CD4-positive, alpha-beta memory T cell (primary cell): ENCODE measurements at regions not wholly inside any gene's neighbourhood (a gene's known extent, or its start where the extent isn't known, plus 50 kb on each side); places are given as distances from the start of the nearest gene placed in this dataset.

Experiments used
- CTCF ChIA-PET: fragments of 350-600 bp; sonication (Branson Sonifier 250); formaldehyde crosslinking; loops from one replicate; lab custom pipeline; 2021; ENCODE audit warnings: inconsistent platforms; ENCODE audit not compliant: partially characterized antibody; lab: Charles Lee
- POLR2A ChIA-PET: fragments of 350-600 bp; sonication (Branson Sonifier 250); formaldehyde crosslinking; loops from one replicate; lab custom pipeline; 2021; ENCODE audit not compliant: partially characterized antibody; lab: Charles Lee
- DNase-seq, 5 donors: peaks; one replicate each; pipeline versions ENCODE4 v3.0.0 to v3.0.0-alpha.2; 2020 to 2022; ENCODE audit warnings: mixed read lengths in 1 of 5
- H3K27ac ChIP-seq: one replicate; pipeline ENCODE4 v1.7.0; 2013; ENCODE audit warnings: low read depth, low read length
- H3K27me3 ChIP-seq: 2 replicates; pipeline ENCODE4 v1.7.0; 2013; ENCODE audit warnings: mild to moderate bottlenecking, low read length, moderate library complexity; ENCODE audit not compliant: insufficient read depth
- H3K36me3 ChIP-seq: 2 replicates; pipeline ENCODE4 v1.7.0; 2013; ENCODE audit warnings: mild to moderate bottlenecking, low read length, moderate library complexity; ENCODE audit not compliant: insufficient read depth
- H3K4me1 ChIP-seq: 2 replicates; pipeline ENCODE4 v1.7.0; 2013; ENCODE audit warnings: mild to moderate bottlenecking, low read length, moderate library complexity; ENCODE audit not compliant: insufficient read depth
- H3K4me3 ChIP-seq, 2 donors: one replicate each; pipeline ENCODE4 v1.7.0; 2013; ENCODE audit warnings: low read length in 2 of 2, mild to moderate bottlenecking in 1 of 2
- H3K9me3 ChIP-seq, 2 donors: one replicate each; pipeline ENCODE4 v1.7.0; 2013; ENCODE audit warnings: low read length in 2 of 2, control low read depth in 1 of 2; ENCODE audit not compliant: control insufficient read depth in 1 of 2
- H3K27ac Mint-ChIP-seq, 7 donors: one replicate each; pipeline ENCODE4 v1.8.0; 2020 to 2021; ENCODE audit warnings: mixed read lengths in 7 of 7, mild to moderate bottlenecking in 6 of 7, inconsistent platforms in 3 of 7, moderate library complexity in 3 of 7
- H3K27me3 Mint-ChIP-seq, 2 donors: one replicate each; pipeline ENCODE4 v1.8.0; 2020 to 2021; ENCODE audit warnings: mixed read lengths in 2 of 2
- H3K36me3 Mint-ChIP-seq, 2 donors: one replicate each; pipeline ENCODE4 v1.8.0; 2020 to 2021; ENCODE audit warnings: mixed read lengths in 2 of 2, inconsistent platforms in 1 of 2, mild to moderate bottlenecking in 1 of 2
- H3K4me1 Mint-ChIP-seq, 4 donors: one replicate each; pipeline ENCODE4 v1.8.0; 2020 to 2021; ENCODE audit warnings: mixed read lengths in 4 of 4, mild to moderate bottlenecking in 1 of 4
- H3K4me3 Mint-ChIP-seq, 8 donors: one replicate each; pipeline ENCODE4 v1.8.0; 2020 to 2021; ENCODE audit warnings: mixed read lengths in 8 of 8, mild to moderate bottlenecking in 7 of 8, moderate library complexity in 6 of 8, inconsistent platforms in 3 of 8
- H3K9me3 Mint-ChIP-seq, 8 donors: one replicate each; pipeline ENCODE4 v1.8.0; 2020 to 2021; ENCODE audit warnings: mixed read lengths in 8 of 8, mild to moderate bottlenecking in 5 of 8, inconsistent platforms in 3 of 8, moderate library complexity in 1 of 8
- intact Hi-C: fragments of 100-400 bp; cut with micrococcal nuclease; formaldehyde crosslinking; loops from one replicate; pipeline ENCODE4 v1.15.1; 2023

DNA sequence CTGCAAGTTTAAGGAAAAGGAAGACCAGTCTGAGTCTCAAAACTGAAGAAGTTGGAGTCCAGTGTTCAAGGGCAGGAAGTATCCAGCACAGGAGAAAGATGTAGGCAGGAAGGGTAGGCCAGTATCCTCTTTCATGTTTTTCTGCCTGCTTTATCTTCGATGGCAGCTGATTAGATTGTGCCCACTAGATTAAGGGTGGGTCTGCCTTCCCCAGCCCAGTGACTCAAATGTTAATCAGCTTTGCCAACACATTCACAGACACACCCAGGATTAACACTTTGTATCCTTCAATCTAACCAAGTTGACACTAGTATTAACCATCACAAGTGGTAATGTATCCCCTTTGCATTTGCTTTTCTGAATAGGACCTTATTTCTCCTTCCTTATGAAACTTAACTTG lies 535.9 kb upstream of the FTMT start:
- Mint-ChIP-seq H3K4me3 (no peak overlapping the region), H3K27me3 (no peaks in the 10 kb centered on the region), H3K9me3 (peaks cover 0 to 33% (median 13%) of the 10 kb centered on the region in 8 donors), H3K36me3 (no peaks in the 10 kb centered on the region), H3K4me1 (no peaks in the 10 kb centered on the region), H3K27ac (no peak overlapping the region)
- H3K27ac ChIP-seq, result no peak overlapping the region
- intact Hi-C loops, result no loop called here
- no peaks in the 10 kb centered on the region for H3K4me1 ChIP-seq
- no peak overlapping the region for H3K4me3 ChIP-seq
- no peaks in the 10 kb centered on the region for H3K36me3 ChIP-seq
- ChIA-PET POLR2A (no interaction called here), CTCF (no interaction called here)
- H3K9me3 ChIP-seq, result no peaks in the 10 kb centered on the region
- H3K27me3 ChIP-seq, result no peaks in the 10 kb centered on the region
- DNase-seq, result no peak

DNA sequence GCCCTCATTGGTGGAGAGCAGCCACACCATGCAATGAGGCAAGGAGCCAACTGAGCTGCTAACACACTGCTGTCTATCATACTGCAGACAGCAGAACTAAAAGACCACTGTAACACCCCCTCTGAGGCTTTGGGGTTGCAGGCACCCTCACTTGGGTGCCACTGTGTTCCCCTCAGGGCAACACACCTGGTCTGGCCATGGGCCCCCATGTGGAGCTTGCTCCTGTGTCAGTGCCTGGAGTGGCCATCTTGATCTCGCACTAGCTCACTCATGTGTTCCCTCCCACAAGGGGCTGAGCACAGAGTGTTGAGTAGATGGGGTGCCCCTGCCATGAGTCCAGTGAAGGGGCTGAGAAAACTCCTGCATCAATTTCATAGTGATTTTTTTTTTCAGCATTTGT lies 532.4 kb upstream of the FTMT start:
- Histone ChIP-seq H3K36me3 (no peaks in the 10 kb centered on the region), H3K9me3 (no peaks in the 10 kb centered on the region), H3K4me3 (no peak overlapping the region), H3K4me1 (no peaks in the 10 kb centered on the region), H3K27ac (no peak overlapping the region), H3K27me3 (no peaks in the 10 kb centered on the region)
- H3K4me3 Mint-ChIP-seq, result no peak overlapping the region
- H3K36me3 Mint-ChIP-seq, result no peaks in the 10 kb centered on the region
- H3K9me3 Mint-ChIP-seq, result peaks cover 0 to 28% (median 9%) of the 10 kb centered on the region in 8 donors
- ChIA-PET POLR2A (no interaction called here), CTCF (no interaction called here)
- no peaks in the 10 kb centered on the region for H3K4me1 Mint-ChIP-seq
- no peaks in the 10 kb centered on the region for H3K27me3 Mint-ChIP-seq
- no peak overlapping the region for H3K27ac Mint-ChIP-seq
- no peak for DNase-seq
- intact Hi-C loops, result no loop called here

DNA sequence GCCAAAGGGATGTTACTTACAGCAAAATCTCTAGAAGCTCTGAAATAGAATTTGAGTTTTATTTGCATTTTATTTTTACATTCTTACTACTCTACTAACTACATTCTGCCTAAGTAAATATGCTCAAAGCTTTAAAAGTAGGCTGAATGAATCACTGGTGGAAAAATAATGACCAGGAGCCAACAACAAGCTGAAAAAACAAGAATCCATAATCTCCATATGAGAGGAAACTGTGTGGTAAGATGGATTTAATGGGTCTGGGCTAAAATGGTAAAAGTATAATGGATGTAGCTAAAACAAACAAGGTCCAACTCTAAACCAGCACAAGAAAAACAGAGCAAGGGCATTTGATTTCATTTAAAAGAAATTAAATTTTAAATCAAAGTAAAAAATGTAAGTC lies 525.8 kb upstream of the FTMT start:
- ChIA-PET POLR2A (no interaction called here), CTCF (no interaction called here)
- no peaks in the 10 kb centered on the region for H3K4me1 ChIP-seq
- Mint-ChIP-seq H3K4me1 (no peaks in the 10 kb centered on the region), H3K27ac (no peak overlapping the region), H3K9me3 (peaks cover 0 to 7% (median 4%) of the 10 kb centered on the region in 8 donors), H3K4me3 (no peak overlapping the region), H3K36me3 (no peaks in the 10 kb centered on the region), H3K27me3 (no peaks in the 10 kb centered on the region)
- intact Hi-C loops, result no loop called here
- no peaks in the 10 kb centered on the region for H3K27me3 ChIP-seq
- no peak overlapping the region for H3K4me3 ChIP-seq
- H3K9me3 ChIP-seq, result no peaks in the 10 kb centered on the region
- no peak for DNase-seq
- H3K36me3 ChIP-seq, result no peaks in the 10 kb centered on the region
- H3K27ac ChIP-seq, result no peak overlapping the region

DNA sequence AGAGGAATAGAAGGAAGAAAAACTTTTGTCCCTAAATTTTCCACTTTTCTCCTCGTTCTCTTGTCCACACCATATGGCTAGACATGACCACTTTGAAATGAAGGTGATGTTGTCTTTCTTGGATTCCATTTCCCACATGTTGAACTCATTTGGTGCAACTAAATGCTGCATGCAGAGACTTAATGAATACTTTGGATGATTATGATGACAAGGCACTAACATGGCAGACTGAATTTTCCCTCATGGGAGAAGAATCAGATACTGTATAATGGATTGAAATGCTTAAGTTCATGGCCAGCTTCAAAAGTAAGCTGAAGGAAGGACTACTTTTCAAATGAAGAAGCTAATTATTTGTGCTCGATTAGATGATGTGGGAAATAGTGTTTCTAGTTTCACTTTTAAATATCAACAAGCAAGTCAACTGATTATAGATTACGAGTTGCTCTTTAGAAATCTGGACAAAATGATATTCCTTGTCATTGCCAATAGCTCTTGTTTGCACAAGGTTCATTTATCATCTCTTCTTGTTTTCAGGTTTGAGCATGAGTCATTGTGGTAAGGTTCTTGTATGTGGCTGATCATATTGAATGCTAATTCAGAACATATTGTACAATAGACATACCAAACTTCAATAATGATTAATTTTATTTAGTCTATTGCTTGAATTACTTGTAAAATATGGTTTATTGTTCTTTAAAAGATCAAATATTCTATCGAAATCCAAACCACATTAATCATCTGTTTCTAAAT lies 501.3 kb upstream of the FTMT start:
- H3K36me3 ChIP-seq, result no peaks in the 10 kb centered on the region
- no peak overlapping the region for H3K4me3 Mint-ChIP-seq
- H3K27me3 Mint-ChIP-seq, result no peaks in the 10 kb centered on the region
- H3K9me3 ChIP-seq, result no peaks in the 10 kb centered on the region
- H3K36me3 Mint-ChIP-seq, result no peaks in the 10 kb centered on the region
- no peaks in the 10 kb centered on the region for H3K4me1 ChIP-seq
- no peaks in the 10 kb centered on the region for H3K4me1 Mint-ChIP-seq
- ChIA-PET CTCF (no interaction called here), POLR2A (no interaction called here)
- H3K27me3 ChIP-seq, result no peaks in the 10 kb centered on the region
- H3K4me3 ChIP-seq, result no peak overlapping the region
- H3K9me3 Mint-ChIP-seq, result peaks cover 0 to 8% (median 3%) of the 10 kb centered on the region in 8 donors
- no peak overlapping the region for H3K27ac ChIP-seq
- no peak overlapping the region for H3K27ac Mint-ChIP-seq
- no peak for DNase-seq
- intact Hi-C loops, result no loop called here

DNA sequence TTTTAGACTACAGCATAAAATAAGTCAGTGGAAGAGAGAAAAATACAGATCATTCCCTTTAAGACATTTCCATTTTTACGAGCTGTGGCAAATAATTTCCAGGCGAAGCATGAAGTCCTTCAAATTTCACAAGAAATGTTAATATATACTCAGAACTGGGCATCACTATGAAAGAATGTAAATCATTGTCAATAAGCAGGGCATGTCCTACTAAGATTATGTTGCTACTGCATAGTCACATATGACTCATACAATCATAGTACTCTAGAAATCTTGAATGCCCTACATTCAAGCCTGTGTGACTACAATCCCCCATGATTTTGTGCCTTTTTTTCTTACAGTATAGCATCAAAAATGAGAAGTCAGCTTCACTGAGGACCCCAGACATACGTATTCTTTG lies 485.2 kb upstream of the FTMT start:
- DNase-seq, result no peak
- no peaks in the 10 kb centered on the region for H3K4me1 ChIP-seq
- POLR2A ChIA-PET, result no interaction called here

DNA sequence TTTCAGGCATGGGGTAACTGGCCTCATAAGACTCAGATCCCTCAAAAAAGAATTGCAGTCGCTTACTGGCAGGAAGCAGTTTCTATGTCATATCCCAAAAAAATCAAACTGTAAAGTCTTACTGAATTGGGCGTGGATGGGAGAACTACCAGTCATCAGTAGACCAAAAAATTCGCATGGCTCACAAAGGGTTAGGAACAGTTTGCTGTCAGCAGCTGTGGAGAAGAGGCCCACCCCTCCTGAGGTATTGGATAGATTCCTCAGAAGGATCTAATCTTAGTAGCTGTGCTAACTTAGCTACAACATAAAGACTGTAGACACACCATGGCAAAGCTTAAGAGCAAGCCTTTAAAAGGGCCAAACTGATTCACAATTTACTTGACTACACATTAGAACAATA lies 478.3 kb upstream of the FTMT start:
- H3K4me3 ChIP-seq, result no peak overlapping the region
- ChIA-PET CTCF (no interaction called here), POLR2A (no interaction called here)
- H3K4me3 Mint-ChIP-seq, result no peak overlapping the region
- no peaks in the 10 kb centered on the region for H3K4me1 ChIP-seq
- H3K4me1 Mint-ChIP-seq, result no peaks in the 10 kb centered on the region
- H3K9me3 ChIP-seq, result no peaks in the 10 kb centered on the region
- peaks cover 0 to 14% (median 7%) of the 10 kb centered on the region in 8 donors for H3K9me3 Mint-ChIP-seq
- H3K27ac Mint-ChIP-seq, result no peak overlapping the region
- no peaks in the 10 kb centered on the region for H3K36me3 Mint-ChIP-seq
- no peaks in the 10 kb centered on the region for H3K27me3 Mint-ChIP-seq
- H3K27me3 ChIP-seq, result no peaks in the 10 kb centered on the region
- H3K36me3 ChIP-seq, result no peaks in the 10 kb centered on the region
- H3K27ac ChIP-seq, result no peak overlapping the region
- no peak for DNase-seq
- intact Hi-C loops, result no loop called here

More for the DNA sequence above, 485.2 kb upstream of the FTMT start:
- intact Hi-C loops, result no loop called here
- H3K27ac Mint-ChIP-seq, result no peak overlapping the region
- no peak overlapping the region for H3K4me3 Mint-ChIP-seq
- H3K9me3 ChIP-seq, result no peaks in the 10 kb centered on the region
- H3K4me3 ChIP-seq, result no peak overlapping the region
- no peaks in the 10 kb centered on the region for H3K27me3 ChIP-seq
- H3K27me3 Mint-ChIP-seq, result no peaks in the 10 kb centered on the region
- peaks cover 0 to 5% (median 0%) of the 10 kb centered on the region in 8 donors for H3K9me3 Mint-ChIP-seq
- no peaks in the 10 kb centered on the region for H3K36me3 Mint-ChIP-seq
- H3K27ac ChIP-seq, result no peak overlapping the region
- H3K4me1 Mint-ChIP-seq, result no peaks in the 10 kb centered on the region
- no peaks in the 10 kb centered on the region for H3K36me3 ChIP-seq
- CTCF ChIA-PET, result no interaction called here

DNA sequence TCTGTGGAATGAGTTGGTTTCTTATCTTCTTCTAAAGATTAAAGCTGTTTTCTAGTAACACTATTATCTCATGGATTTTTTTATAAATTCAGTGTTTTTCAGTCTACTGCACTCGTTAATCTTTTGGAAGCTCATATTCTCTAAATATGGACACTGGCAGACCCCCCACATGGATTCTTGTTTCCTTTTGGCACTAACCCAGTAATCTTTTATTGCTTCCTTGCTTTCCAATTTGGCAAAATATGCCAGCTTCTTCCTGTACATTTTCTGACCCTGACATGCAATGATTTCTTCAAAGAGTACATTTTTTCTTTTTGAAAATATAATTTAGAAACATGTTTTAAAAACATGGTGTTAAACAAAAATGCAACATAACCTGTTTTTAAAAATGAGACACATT lies 474.2 kb upstream of the FTMT start:
- H3K27ac ChIP-seq, result no peak overlapping the region
- no peaks in the 10 kb centered on the region for H3K27me3 ChIP-seq
- H3K36me3 Mint-ChIP-seq, result no peaks in the 10 kb centered on the region
- H3K9me3 Mint-ChIP-seq, result peaks cover 0 to 13% (median 7%) of the 10 kb centered on the region in 8 donors
- no peak overlapping the region for H3K27ac Mint-ChIP-seq
- no peaks in the 10 kb centered on the region for H3K36me3 ChIP-seq
- DNase-seq, result no peak
- intact Hi-C loops, result no loop called here
- H3K4me1 ChIP-seq, result no peaks in the 10 kb centered on the region
- H3K4me1 Mint-ChIP-seq, result no peaks in the 10 kb centered on the region
- ChIA-PET POLR2A (no interaction called here), CTCF (no interaction called here)
- H3K27me3 Mint-ChIP-seq, result no peaks in the 10 kb centered on the region
- no peak overlapping the region for H3K4me3 Mint-ChIP-seq
- no peaks in the 10 kb centered on the region for H3K9me3 ChIP-seq
- no peak overlapping the region for H3K4me3 ChIP-seq
